GM19372 (cell line): ENCODE measurements at regions not wholly inside any gene's neighbourhood (a gene's known extent, or its start where the extent isn't known, plus 50 kb on each side); places are given as distances from the start of the nearest gene placed in this dataset.
A peak's percentile ranks its signal among the peaks of the same experiment; 100 is the strongest.

Experiments used
- ATAC-seq: cut with Tn5 transposase; IDR thresholded peaks from one replicate; pipeline ENCODE4 v1.9.1; 2021; ENCODE audit warnings: mild to moderate bottlenecking, low read depth, moderate library complexity; ENCODE audit not compliant: unreplicated experiment

- peak; percentile 42 for ATAC-seq
These were observed 91.8 kb upstream of the TNC start for GRCh38 chr9:115209601-115210306.

- no peak for ATAC-seq
These were observed 92.7 kb upstream of the TNC start for GRCh38 chr9:115210699-115211098.

- peak; percentile 55 for ATAC-seq
These were observed 93.6 kb upstream of the TNC start for GRCh38 chr9:115211413-115212124.

GRCh38 chr9:115212125-115212605 lies 94.2 kb upstream of the TNC start:
- ATAC-seq = no peak

GRCh38 chr9:115212832-115213231 lies 94.9 kb upstream of the TNC start:
- ATAC-seq = peak; percentile 38

GRCh38 chr9:115213818-115214334 lies 95.9 kb upstream of the TNC start:
- no peak for ATAC-seq

- no peak for ATAC-seq
These were observed 98.9 kb upstream of the TNC start for GRCh38 chr9:115216873-115217272.

GRCh38 chr9:115220319-115221005 lies 102.5 kb upstream of the TNC start:
- no peak for ATAC-seq

- no peak for ATAC-seq
These were observed 105.5 kb upstream of the TNC start for GRCh38 chr9:115223471-115223870.

GRCh38 chr9:115225459-115226116 lies 107.6 kb upstream of the TNC start:
- ATAC-seq = no peak

- ATAC-seq = no peak
These were observed 108.2 kb upstream of the TNC start for GRCh38 chr9:115226152-115226551.

- no peak for ATAC-seq
These were observed 111.5 kb upstream of the TNC start for GRCh38 chr9:115229496-115229895.

GRCh38 chr9:115230924-115231515 lies 113.1 kb upstream of the TNC start:
- no peak for ATAC-seq

- ATAC-seq = no peak
These were observed 114.3 kb upstream of the TNC start for GRCh38 chr9:115232181-115232774.

- no peak for ATAC-seq
These were observed 116.1 kb upstream of the TNC start for GRCh38 chr9:115234094-115234493.

- ATAC-seq = no peak
These were observed 117.3 kb upstream of the TNC start for GRCh38 chr9:115235221-115235620.

GRCh38 chr9:115237385-115237998 lies 119.5 kb upstream of the TNC start:
- ATAC-seq = no peak

- no peak for ATAC-seq
These were observed 122.7 kb upstream of the TNC start for GRCh38 chr9:115240676-115241075.

GRCh38 chr9:115241641-115242040 lies 123.7 kb upstream of the TNC start:
- ATAC-seq = no peak
